PFSK-1 (cell line): ENCODE measurements at regions not wholly inside any gene's neighbourhood (a gene's known extent, or its start where the extent isn't known, plus 50 kb on each side); places are given as distances from the start of the nearest gene placed in this dataset.

Experiments
- FOXP2 ChIP-seq: optimal IDR thresholded peaks from 2 replicates; pipeline ENCODE3; 2011; ENCODE audit warnings: borderline replicate concordance, control low read depth, inconsistent platforms; ENCODE audit not compliant: insufficient read depth; ENCODE audit errors: extremely low read length, extremely low read depth
- POLR2AphosphoS5 ChIP-seq: IDR thresholded peaks from 2 replicates; pipeline ENCODE4 v1.6.1; 2012; ENCODE audit warnings: low read depth, mild to moderate bottlenecking, control low read depth, low read length, moderate library complexity
- REST ChIP-seq, 2 experiments: IDR thresholded peaks; 2 replicates each; pipeline versions ENCODE4 v1.6.1 to v1.8.0; 2011 to 2012; ENCODE audit warnings: low read depth in 2 of 2, low read length in 2 of 2, control low read depth in 1 of 2, inconsistent platforms in 1 of 2, mild to moderate bottlenecking in 1 of 2, moderate library complexity in 1 of 2; ENCODE audit not compliant: insufficient read depth in 1 of 2
- SIN3A ChIP-seq: IDR thresholded peaks from 2 replicates; pipeline ENCODE4 v1.6.1; 2012; ENCODE audit warnings: mild to moderate bottlenecking, low read length, moderate library complexity, borderline replicate concordance; ENCODE audit not compliant: insufficient read depth
- TAF1 ChIP-seq: IDR thresholded peaks from 2 replicates; pipeline ENCODE4 v1.6.1; 2012; ENCODE audit warnings: low read length, control low read depth, borderline replicate concordance; ENCODE audit not compliant: insufficient read depth

DNA sequence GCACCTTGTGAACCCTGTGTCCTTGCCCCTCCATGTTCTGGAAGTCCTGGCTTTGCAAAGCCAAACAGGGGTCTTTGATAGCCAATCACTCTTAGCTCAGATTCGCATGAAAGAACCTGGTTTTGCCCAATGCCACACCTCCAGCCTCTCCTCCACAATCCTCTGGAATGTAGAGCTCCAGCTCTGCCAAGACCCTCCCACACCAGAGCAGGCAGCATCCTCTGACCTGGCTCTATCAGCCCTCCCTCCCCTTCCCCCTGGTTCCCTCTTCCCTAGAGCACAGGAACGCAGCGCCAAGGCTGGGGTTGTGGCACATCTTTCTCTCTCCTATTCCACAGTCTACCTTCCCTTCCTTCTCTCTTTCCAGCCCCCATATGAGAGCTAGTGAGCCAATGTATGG, 133.3 kb downstream of the RPLP1 start:
- TF ChIP-seq SIN3A (no peak), REST (IDR thresholded peaks at IDR 0.05; ENCODE audit: insufficient read depth in 1 of 2, low read depth in 2 of 2, low read length in 2 of 2) (no peak), FOXP2 (no peak), POLR2AphosphoS5 (no peak), TAF1 (no peak)

- TF ChIP-seq SIN3A: no peak
- no peak for TF ChIP-seq REST (IDR thresholded peaks at IDR 0.05; ENCODE audit: insufficient read depth in 1 of 2, low read depth in 2 of 2, low read length in 2 of 2)
- no peak for TF ChIP-seq FOXP2
- TF ChIP-seq POLR2AphosphoS5: no peak
- TF ChIP-seq TAF1: no peak
These were observed 134.1 kb downstream of the RPLP1 start for GRCh38 chr15:69586721-69587120.

DNA sequence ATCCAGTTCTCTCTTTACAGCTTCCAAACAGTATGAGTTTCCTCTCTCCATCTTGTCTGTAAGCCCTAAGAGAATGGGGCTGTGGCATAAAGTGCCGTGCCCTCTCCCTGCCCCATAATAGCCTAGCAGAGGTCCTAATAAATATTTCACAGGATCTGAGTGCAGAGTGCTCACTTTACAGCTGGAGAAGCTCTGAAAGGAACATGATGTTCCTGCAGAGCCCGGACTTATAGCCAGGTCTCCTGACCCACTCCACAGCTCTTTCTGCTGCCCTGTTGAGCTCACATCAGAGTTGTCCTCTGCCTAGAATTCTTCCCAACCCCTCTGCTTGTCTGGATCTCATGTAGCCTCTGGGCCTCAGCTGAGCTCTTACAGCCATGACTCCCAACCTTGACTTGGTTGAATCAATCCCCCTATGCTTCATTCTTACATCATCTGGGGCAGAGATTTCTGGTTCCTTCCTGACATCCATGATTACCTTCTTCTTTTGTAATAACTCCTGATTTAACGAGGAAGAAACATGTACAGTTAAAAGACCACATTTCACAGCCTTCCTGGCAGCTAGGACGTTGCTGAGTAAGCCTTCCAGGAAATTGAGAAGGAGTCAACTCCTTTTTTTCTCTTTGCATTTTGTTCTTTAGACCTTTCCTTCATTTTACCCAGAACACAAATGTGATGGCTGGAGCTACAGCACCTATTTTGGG, 135.3 kb downstream of the RPLP1 start:
- no peak for TF ChIP-seq SIN3A
- no peak for TF ChIP-seq REST (IDR thresholded peaks at IDR 0.05; ENCODE audit: insufficient read depth in 1 of 2, low read depth in 2 of 2, low read length in 2 of 2)
- TF ChIP-seq FOXP2: no peak
- TF ChIP-seq POLR2AphosphoS5: no peak
- TF ChIP-seq TAF1: no peak

GRCh38 chr15:69590201-69590710, 137.6 kb downstream of the RPLP1 start:
- TF ChIP-seq POLR2AphosphoS5: no peak
- no peak for TF ChIP-seq SIN3A
- TF ChIP-seq REST (IDR thresholded peaks at IDR 0.05; ENCODE audit: insufficient read depth in 1 of 2, low read depth in 2 of 2, low read length in 2 of 2): no peak
- no peak for TF ChIP-seq FOXP2
- TF ChIP-seq TAF1: no peak
